Activated naive CD4-positive, alpha-beta T cell treated with anti-CD3 and anti-CD28 coated beads for 36 hours (primary cell): ENCODE measurements at regions not wholly inside any gene's neighbourhood (a gene's known extent, or its start where the extent isn't known, plus 50 kb on each side); places are given as distances from the start of the nearest gene placed in this dataset.

Experiments used
- CTCF ChIA-PET: fragments of 350-600 bp; sonication (Branson Sonifier 250); formaldehyde crosslinking; loops from one replicate; lab custom pipeline; 2021; ENCODE audit warnings: antibody characterized with exemption; lab: Charles Lee
- DNase-seq: peaks from one replicate; pipeline ENCODE4 v3.0.0-alpha.2; 2020
- H3K27ac Mint-ChIP-seq: one replicate; pipeline ENCODE4 v1.8.0; 2021; ENCODE audit warnings: mild to moderate bottlenecking, mixed read lengths
- H3K27me3 Mint-ChIP-seq: one replicate; pipeline ENCODE4 v1.8.0; 2021; ENCODE audit warnings: low read depth, mixed read lengths
- H3K36me3 Mint-ChIP-seq: one replicate; pipeline ENCODE4 v1.8.0; 2021; ENCODE audit warnings: low read depth, mixed read lengths
- H3K4me1 Mint-ChIP-seq: one replicate; pipeline ENCODE4 v1.8.0; 2021; ENCODE audit warnings: low read depth, mixed read lengths
- H3K4me3 Mint-ChIP-seq: one replicate; pipeline ENCODE4 v1.8.0; 2021; ENCODE audit warnings: mild to moderate bottlenecking, moderate library complexity, mixed read lengths
- H3K9me3 Mint-ChIP-seq: one replicate; pipeline ENCODE4 v1.8.0; 2021; ENCODE audit warnings: mixed read lengths
- intact Hi-C: fragments of 100-400 bp; cut with micrococcal nuclease; formaldehyde crosslinking; loops from one replicate; pipeline ENCODE4 v1.15.1; 2023

GRCh38 chr10:124159153-124159552, 65.8 kb upstream of the CHST15 start:
- CTCF ChIA-PET = no interaction called here
- Mint-ChIP-seq H3K36me3 (no peaks in the 10 kb centered on the region), H3K9me3 (peaks cover 3% of the 10 kb centered on the region), H3K27me3 (peaks cover 4% of the 10 kb centered on the region), H3K27ac (no peak overlapping the region), H3K4me1 (no peaks in the 10 kb centered on the region), H3K4me3 (no peak overlapping the region)
- no peak for DNase-seq
- intact Hi-C loops = loop anchor here (10.0 kb wide), 2 partner anchors 124 to 1014 kb away; partner anchors contain the start of gene HMX2

GRCh38 chr10:124158592-124158991, 65.2 kb upstream of the CHST15 start:
- Mint-ChIP-seq H3K9me3 (peaks cover 3% of the 10 kb centered on the region), H3K27me3 (peaks cover 4% of the 10 kb centered on the region), H3K36me3 (no peaks in the 10 kb centered on the region), H3K27ac (no peak overlapping the region), H3K4me3 (no peak overlapping the region), H3K4me1 (no peaks in the 10 kb centered on the region)
- no peak for DNase-seq
- CTCF ChIA-PET = no interaction called here
- intact Hi-C loops = loop anchor here (10.0 kb wide), 2 partner anchors 124 to 1014 kb away; partner anchors contain the start of gene HMX2

- peaks cover 3% of the 10 kb centered on the region for H3K27me3 Mint-ChIP-seq
Observed at GRCh38 chr10:124157271-124157681, 63.9 kb upstream of the CHST15 start.

GRCh38 chr10:124156524-124157260, 63.3 kb upstream of the CHST15 start:
- Mint-ChIP-seq H3K27me3 (peaks cover 2% of the 10 kb centered on the region), H3K4me3 (no peak overlapping the region), H3K36me3 (no peaks in the 10 kb centered on the region), H3K9me3 (peaks cover 3% of the 10 kb centered on the region), H3K4me1 (no peaks in the 10 kb centered on the region), H3K27ac (no peak overlapping the region)
- CTCF ChIA-PET = interaction anchor here (1.1 kb wide), 1 partner anchor 160 kb away, joined by 4 read pairs; no protein-coding TSS in a partner anchor
- intact Hi-C loops = loop anchor here (10.0 kb wide), 2 partner anchors 122 to 1012 kb away; partner anchors contain the start of gene HMX2
- no peak for DNase-seq

More at GRCh38 chr10:124157271-124157681, 63.9 kb upstream of the CHST15 start:
- no peak overlapping the region for H3K4me3 Mint-ChIP-seq
- intact Hi-C loops = loop anchor here (10.0 kb wide), 2 partner anchors 122 to 1012 kb away; partner anchors contain the start of gene HMX2
- H3K4me1 Mint-ChIP-seq = no peaks in the 10 kb centered on the region
- peaks cover 3% of the 10 kb centered on the region for H3K9me3 Mint-ChIP-seq
- DNase-seq = no peak
- H3K27ac Mint-ChIP-seq = no peak overlapping the region
- CTCF ChIA-PET = interaction anchor here (1.1 kb wide), 1 partner anchor 161 kb away, joined by 4 read pairs; no protein-coding TSS in a partner anchor
- H3K36me3 Mint-ChIP-seq = no peaks in the 10 kb centered on the region

GRCh38 chr10:124155781-124156435, 62.5 kb upstream of the CHST15 start:
- no peaks in the 10 kb centered on the region for H3K36me3 Mint-ChIP-seq
- H3K9me3 Mint-ChIP-seq = peaks cover 3% of the 10 kb centered on the region
- H3K4me1 Mint-ChIP-seq = peaks cover 2% of the 10 kb centered on the region
- intact Hi-C loops = loop anchor here (10.0 kb wide), 2 partner anchors 121 to 1011 kb away; partner anchors contain the start of gene HMX2
- DNase-seq = no peak
- H3K4me3 Mint-ChIP-seq = no peak overlapping the region
- H3K27me3 Mint-ChIP-seq = peaks cover 9% of the 10 kb centered on the region
- CTCF ChIA-PET = no interaction called here
- H3K27ac Mint-ChIP-seq = no peak overlapping the region

GRCh38 chr10:124153023-124153826, 59.8 kb upstream of the CHST15 start:
- intact Hi-C loops = loop anchor here (1.0 to 10.0 kb wide), 7 partner anchors 28 to 1008 kb away; partner anchors contain the start of gene HMX2
- peak; percentile 90 for DNase-seq
- H3K36me3 Mint-ChIP-seq = no peaks in the 10 kb centered on the region
- CTCF ChIA-PET = no interaction called here
- peaks cover 16% of the 10 kb centered on the region for H3K27me3 Mint-ChIP-seq
- peaks cover 3% of the 10 kb centered on the region for H3K9me3 Mint-ChIP-seq
- H3K4me3 Mint-ChIP-seq = no peak overlapping the region
- no peak overlapping the region for H3K27ac Mint-ChIP-seq
- peaks cover 7% of the 10 kb centered on the region for H3K4me1 Mint-ChIP-seq

GRCh38 chr10:124152139-124153022, 59.0 kb upstream of the CHST15 start:
- Mint-ChIP-seq H3K27ac (no peak overlapping the region), H3K4me3 (no peak overlapping the region), H3K9me3 (no peaks in the 10 kb centered on the region), H3K27me3 (peaks cover 16% of the 10 kb centered on the region), H3K36me3 (no peaks in the 10 kb centered on the region), H3K4me1 (peaks cover 7% of the 10 kb centered on the region)
- DNase-seq = no peak
- CTCF ChIA-PET = interaction anchor here (0.8 kb wide), 1 partner anchor 158 kb away, joined by 4 read pairs; no protein-coding TSS in a partner anchor
- intact Hi-C loops = loop anchor here (1.0 to 10.0 kb wide), 7 partner anchors 28 to 1008 kb away; partner anchors contain the start of gene HMX2

GRCh38 chr10:124151466-124152095, 58.2 kb upstream of the CHST15 start:
- DNase-seq = no peak
- Mint-ChIP-seq H3K27me3 (peaks cover 16% of the 10 kb centered on the region), H3K36me3 (no peaks in the 10 kb centered on the region), H3K27ac (no peak overlapping the region), H3K4me3 (no peak overlapping the region), H3K9me3 (no peaks in the 10 kb centered on the region), H3K4me1 (peaks cover 7% of the 10 kb centered on the region)
- CTCF ChIA-PET = interaction anchor here (0.8 kb wide), 1 partner anchor 157 kb away, joined by 4 read pairs; no protein-coding TSS in a partner anchor
- intact Hi-C loops = loop anchor here (2.0 to 10.0 kb wide), 4 partner anchors 27 to 1007 kb away; partner anchors contain the start of gene HMX2

- no peaks in the 10 kb centered on the region for H3K36me3 Mint-ChIP-seq
- H3K4me3 Mint-ChIP-seq = no peak overlapping the region
- peaks cover 7% of the 10 kb centered on the region for H3K4me1 Mint-ChIP-seq
- intact Hi-C loops = loop anchor here (5.0 to 10.0 kb wide), 3 partner anchors 116 to 1006 kb away; partner anchors contain the start of gene HMX2
- CTCF ChIA-PET = interaction anchor here (1.0 kb wide), 1 partner anchor 238 kb away, joined by 4 read pairs; no protein-coding TSS in a partner anchor
- no peak overlapping the region for H3K27ac Mint-ChIP-seq
- DNase-seq = no peak
- peaks cover 16% of the 10 kb centered on the region for H3K27me3 Mint-ChIP-seq
- no peaks in the 10 kb centered on the region for H3K9me3 Mint-ChIP-seq
Observed at GRCh38 chr10:124150807-124151417, 57.5 kb upstream of the CHST15 start.

- intact Hi-C loops = loop anchor here (5.0 to 10.0 kb wide), 3 partner anchors 115 to 1005 kb away; partner anchors contain the start of gene HMX2
- H3K4me1 Mint-ChIP-seq = peaks cover 7% of the 10 kb centered on the region
- peaks cover 16% of the 10 kb centered on the region for H3K27me3 Mint-ChIP-seq
- H3K27ac Mint-ChIP-seq = no peak overlapping the region
- H3K4me3 Mint-ChIP-seq = no peak overlapping the region
- H3K9me3 Mint-ChIP-seq = no peaks in the 10 kb centered on the region
- no peaks in the 10 kb centered on the region for H3K36me3 Mint-ChIP-seq
- DNase-seq = peak; percentile 26
- CTCF ChIA-PET = interaction anchor here (1.0 kb wide), 1 partner anchor 239 kb away, joined by 4 read pairs; no protein-coding TSS in a partner anchor
Observed at GRCh38 chr10:124150189-124150806, 56.9 kb upstream of the CHST15 start.
